ENCODE measurements at regions not wholly inside any gene's neighbourhood (a gene's known extent, or its start where the extent isn't known, plus 50 kb on each side); places are given as distances from the start of the nearest gene placed in this dataset.

DNA sequence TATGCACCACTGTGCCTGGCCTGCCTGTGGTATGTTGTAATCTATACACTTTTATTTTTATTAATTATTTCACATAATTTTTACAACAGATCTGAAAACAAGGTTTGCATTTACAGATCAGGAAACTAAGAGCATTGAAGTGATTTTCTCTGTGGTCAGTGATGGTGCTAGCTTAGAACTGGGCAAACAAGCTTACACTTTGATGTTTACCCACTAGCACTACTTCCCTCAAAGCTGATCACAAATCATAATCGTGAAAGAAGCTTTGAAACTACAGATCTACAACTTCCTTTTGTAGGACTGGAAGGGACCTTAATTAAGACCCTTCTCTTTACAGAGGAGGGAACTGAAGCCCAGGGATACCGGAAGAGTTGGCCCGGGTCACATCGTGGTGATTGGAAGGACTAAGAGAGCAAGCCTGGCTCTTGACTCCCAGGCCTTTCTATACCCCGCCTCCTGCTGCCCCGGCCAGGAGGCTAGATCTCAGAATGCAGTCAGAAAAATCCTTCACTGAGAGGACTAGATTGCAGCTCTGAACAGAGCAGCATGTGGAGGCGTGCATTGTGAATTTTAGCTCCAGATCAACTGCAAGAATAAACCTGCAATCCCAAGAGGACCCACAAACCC, 93.7 kb upstream of the ZNF827 start:
- H3K9me3 Mint-ChIP-seq: peaks cover 7% of the 10 kb centered on the region
- TF ChIP-seq, protein P1, sequence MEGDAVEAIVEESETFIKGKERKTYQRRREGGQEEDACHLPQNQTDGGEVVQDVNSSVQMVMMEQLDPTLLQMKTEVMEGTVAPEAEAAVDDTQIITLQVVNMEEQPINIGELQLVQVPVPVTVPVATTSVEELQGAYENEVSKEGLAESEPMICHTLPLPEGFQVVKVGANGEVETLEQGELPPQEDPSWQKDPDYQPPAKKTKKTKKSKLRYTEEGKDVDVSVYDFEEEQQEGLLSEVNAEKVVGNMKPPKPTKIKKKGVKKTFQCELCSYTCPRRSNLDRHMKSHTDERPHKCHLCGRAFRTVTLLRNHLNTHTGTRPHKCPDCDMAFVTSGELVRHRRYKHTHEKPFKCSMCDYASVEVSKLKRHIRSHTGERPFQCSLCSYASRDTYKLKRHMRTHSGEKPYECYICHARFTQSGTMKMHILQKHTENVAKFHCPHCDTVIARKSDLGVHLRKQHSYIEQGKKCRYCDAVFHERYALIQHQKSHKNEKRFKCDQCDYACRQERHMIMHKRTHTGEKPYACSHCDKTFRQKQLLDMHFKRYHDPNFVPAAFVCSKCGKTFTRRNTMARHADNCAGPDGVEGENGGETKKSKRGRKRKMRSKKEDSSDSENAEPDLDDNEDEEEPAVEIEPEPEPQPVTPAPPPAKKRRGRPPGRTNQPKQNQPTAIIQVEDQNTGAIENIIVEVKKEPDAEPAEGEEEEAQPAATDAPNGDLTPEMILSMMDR (IDR thresholded peaks at IDR 0.05; ENCODE audit: unreplicated experiment in 3 of 3): no peak
- H3K27ac Mint-ChIP-seq: peak overlapping the region in 1 of 3 experiments; percentile 76
- H3K36me3 Mint-ChIP-seq (ENCODE audit: low read depth): no peaks in the 10 kb centered on the region
- no peaks in the 10 kb centered on the region for H3K27me3 Mint-ChIP-seq (ENCODE audit: low read depth)
- no peak overlapping the region for H3K4me3 Mint-ChIP-seq
- peaks cover 5% of the 10 kb centered on the region for H3K4me1 Mint-ChIP-seq

DNA sequence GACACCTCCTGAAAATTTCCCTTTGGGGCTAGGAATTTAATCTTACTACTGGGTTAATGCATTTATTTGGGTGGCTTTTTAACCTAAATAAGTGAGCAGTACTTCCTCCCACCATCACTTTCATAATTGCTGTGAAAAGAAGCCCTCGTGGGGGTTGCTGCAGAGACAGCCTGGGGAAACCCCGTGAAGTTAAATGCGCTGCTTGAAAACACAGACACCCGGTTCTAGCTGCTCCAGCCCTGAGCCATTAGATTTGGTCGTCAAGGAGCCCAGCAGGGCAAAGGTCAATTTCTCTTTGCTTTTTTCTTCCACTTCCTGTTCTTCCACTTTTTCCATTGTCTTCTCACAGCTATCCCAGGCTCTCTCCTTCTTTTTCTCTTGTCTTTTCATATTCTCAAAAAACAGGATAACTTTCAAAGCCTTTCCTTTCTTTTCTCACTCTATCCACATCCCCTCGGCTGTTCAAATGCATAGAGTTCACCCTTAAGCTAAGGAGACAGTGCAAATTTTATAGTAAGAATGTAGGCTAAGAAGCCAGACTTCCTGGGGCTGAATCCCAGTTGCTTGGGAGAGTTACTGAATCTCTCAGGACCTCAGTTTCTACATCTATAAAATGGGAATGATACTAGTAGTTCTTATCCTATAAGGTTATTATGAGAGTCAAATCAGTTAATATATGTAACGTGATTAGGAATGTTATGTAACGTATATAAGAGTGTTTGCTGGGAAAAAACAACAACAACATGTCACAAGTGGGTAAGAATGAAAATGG, 91.5 kb upstream of the ZNF827 start:
- Mint-ChIP-seq H3K4me1 (peaks cover 5% of the 10 kb centered on the region), H3K4me3 (no peak overlapping the region), H3K27ac (peak overlapping the region in 2 of 3 experiments; percentile 3 to 19), H3K9me3 (peaks cover 7% of the 10 kb centered on the region), H3K27me3 (ENCODE audit: low read depth) (no peaks in the 10 kb centered on the region), H3K36me3 (ENCODE audit: low read depth) (no peaks in the 10 kb centered on the region)
- TF ChIP-seq, protein P1 (IDR thresholded peaks at IDR 0.05; ENCODE audit: unreplicated experiment in 3 of 3): no peak

DNA sequence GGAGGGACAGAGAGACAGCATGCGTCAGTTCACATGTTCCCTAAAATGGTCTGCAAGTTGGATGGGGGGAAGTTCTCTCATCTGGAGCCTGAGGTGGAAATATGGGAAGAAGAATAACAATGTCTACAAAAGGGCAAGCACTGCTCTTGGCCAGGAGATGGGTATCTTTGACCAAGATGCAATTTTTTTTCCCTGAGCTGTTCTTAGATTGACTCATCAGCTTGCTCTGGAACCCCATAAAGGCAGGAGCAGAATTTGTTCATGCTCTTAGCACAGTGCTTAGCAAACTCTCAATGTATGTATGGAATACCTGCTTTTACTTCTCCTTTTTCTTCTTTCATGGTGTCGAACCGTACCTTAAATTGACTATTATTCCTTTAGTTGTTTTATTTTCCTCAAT, 90.5 kb upstream of the ZNF827 start:
- Mint-ChIP-seq H3K36me3 (ENCODE audit: low read depth) (no peaks in the 10 kb centered on the region), H3K27me3 (ENCODE audit: low read depth) (no peaks in the 10 kb centered on the region), H3K9me3 (peaks cover 6% of the 10 kb centered on the region), H3K4me3 (no peak overlapping the region), H3K4me1 (peaks cover 5% of the 10 kb centered on the region), H3K27ac (no peak overlapping the region)
- TF ChIP-seq, protein P1 (IDR thresholded peaks at IDR 0.05; ENCODE audit: unreplicated experiment in 3 of 3): no peak

DNA sequence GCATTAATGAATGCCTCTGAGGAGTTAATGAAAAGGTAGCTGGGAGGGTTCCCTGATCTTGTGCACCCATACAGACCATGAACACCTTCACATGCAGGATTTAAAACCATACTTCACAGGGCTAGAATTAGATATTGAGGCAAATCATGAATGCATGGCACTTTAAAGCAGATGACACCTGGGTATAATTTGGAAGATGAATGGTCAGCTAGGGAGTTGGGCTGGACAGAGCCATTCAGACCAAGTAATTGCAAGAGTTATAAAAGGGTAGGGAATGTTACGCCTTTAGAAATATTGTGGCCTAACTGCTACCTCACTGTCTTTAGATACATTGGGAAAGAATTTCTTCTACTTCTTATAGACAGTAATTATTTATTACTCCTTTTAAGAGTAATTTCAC, 89.1 kb upstream of the ZNF827 start:
- no peak overlapping the region for H3K4me3 Mint-ChIP-seq
- TF ChIP-seq, protein P1 (IDR thresholded peaks at IDR 0.05; ENCODE audit: unreplicated experiment in 3 of 3): no peak
- no peak overlapping the region for H3K27ac Mint-ChIP-seq
- H3K27me3 Mint-ChIP-seq (ENCODE audit: low read depth): no peaks in the 10 kb centered on the region
- peaks cover 5% of the 10 kb centered on the region for H3K4me1 Mint-ChIP-seq
- no peaks in the 10 kb centered on the region for H3K36me3 Mint-ChIP-seq (ENCODE audit: low read depth)
- no peaks in the 10 kb centered on the region for H3K9me3 Mint-ChIP-seq

DNA sequence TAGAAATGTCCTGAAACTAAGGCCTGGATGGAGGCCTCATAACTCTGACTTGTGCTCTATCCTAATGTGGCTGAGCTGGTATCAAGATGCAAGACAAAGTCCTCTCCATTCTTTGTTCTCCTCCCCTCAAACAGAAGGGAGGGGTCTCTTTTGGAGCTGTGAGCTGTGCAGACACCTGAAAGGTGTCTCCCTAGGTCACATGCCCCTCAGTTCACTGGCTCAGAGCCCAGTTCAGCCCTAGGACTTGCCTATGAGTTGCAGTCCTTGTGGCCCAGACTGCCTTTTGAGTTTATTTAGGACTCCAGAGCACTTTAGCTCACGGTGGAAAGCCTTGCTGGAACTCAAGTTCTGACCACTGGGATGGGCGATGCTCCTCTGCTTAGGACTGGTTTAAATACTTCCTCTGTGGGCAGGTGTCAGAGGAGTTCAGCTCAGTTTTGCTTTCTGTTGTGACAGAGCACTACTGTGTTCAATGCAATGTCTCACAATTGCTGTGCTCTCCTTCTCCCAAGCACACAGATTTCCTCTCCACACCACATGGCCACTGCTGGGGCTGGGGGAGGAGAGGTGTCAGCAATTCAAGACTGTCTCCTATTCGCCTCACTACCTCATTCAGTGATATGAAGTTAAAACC, 84.8 kb upstream of the ZNF827 start:
- Mint-ChIP-seq H3K4me3 (no peak overlapping the region), H3K36me3 (ENCODE audit: low read depth) (no peaks in the 10 kb centered on the region), H3K27ac (no peak overlapping the region), H3K4me1 (no peaks in the 10 kb centered on the region), H3K27me3 (ENCODE audit: low read depth) (no peaks in the 10 kb centered on the region), H3K9me3 (peaks cover 4% of the 10 kb centered on the region)
- TF ChIP-seq, protein P1 (IDR thresholded peaks at IDR 0.05; ENCODE audit: unreplicated experiment in 3 of 3): no peak
